Caco-2 (cell line): ENCODE measurements at regions not wholly inside any gene's neighbourhood (a gene's known extent, or its start where the extent isn't known, plus 50 kb on each side); places are given as distances from the start of the nearest gene placed in this dataset.

Experiments used
- BruUV-seq: library from RNA; stranded (reverse); fragments of 400-500 nt; replicated peaks from 2 replicates; lab custom pipeline; 2021; lab: Mats Ljungman, UMichigan
- CTCF ChIA-PET: fragments of 300-600 bp; sonication (Branson Sonifier 250); formaldehyde crosslinking; loops from one replicate; lab custom pipeline; 2022; ENCODE audit warnings: antibody characterized with exemption; lab: Charles Lee
- POLR2A ChIA-PET: fragments of 300-600 bp; sonication (Branson Sonifier 250); formaldehyde crosslinking; loops from one replicate; lab custom pipeline; 2022; ENCODE audit warnings: antibody characterized with exemption; lab: Charles Lee
- DNase-seq, 2 experiments: peaks; one replicate each; pipeline versions ENCODE4 v3.0.0 to v3.0.0-alpha.2; 2020 to 2022
- H3K27me3 ChIP-seq: replicated peaks from 2 replicates; pipeline ENCODE4 v1.6.0; 2011; ENCODE audit warnings: low read length; ENCODE audit not compliant: control insufficient read depth, insufficient read depth
- H3K36me3 ChIP-seq: 2 replicates; pipeline ENCODE4 v1.5.1; 2011; ENCODE audit warnings: low read length; ENCODE audit not compliant: control insufficient read depth, insufficient read depth
- H3K4me1 ChIP-seq: fragments of 250-450 bp; sonication (Bioruptor Pico); 2 replicates; pipeline ENCODE4 v1.5.1; 2020; ENCODE audit warnings: mild to moderate bottlenecking
- H3K4me3 ChIP-seq: 2 replicates; pipeline ENCODE4 v1.5.1; 2011; ENCODE audit warnings: low read depth, mild to moderate bottlenecking, control low read depth, low read length
- H3K9me3 ChIP-seq: fragments of 250-450 bp; sonication (Bioruptor Pico); 2 replicates; pipeline ENCODE4 v1.5.1; 2020; ENCODE audit warnings: mild to moderate bottlenecking, moderate library complexity
- H3K27ac Mint-ChIP-seq: one replicate; pipeline ENCODE4 v1.8.0; 2022; ENCODE audit warnings: mixed read lengths; ENCODE audit not compliant: unreplicated experiment
- H3K27me3 Mint-ChIP-seq: one replicate; pipeline ENCODE4 v1.8.0; 2022; ENCODE audit warnings: mixed read lengths; ENCODE audit not compliant: insufficient read depth, unreplicated experiment
- H3K36me3 Mint-ChIP-seq: one replicate; pipeline ENCODE4 v1.8.0; 2022; ENCODE audit warnings: mild to moderate bottlenecking, mixed read lengths; ENCODE audit not compliant: insufficient read depth, unreplicated experiment
- H3K4me1 Mint-ChIP-seq: one replicate; pipeline ENCODE4 v1.8.0; 2022; ENCODE audit warnings: low read depth, mixed read lengths; ENCODE audit not compliant: unreplicated experiment
- H3K4me3 Mint-ChIP-seq: one replicate; pipeline ENCODE4 v1.8.0; 2022; ENCODE audit warnings: mild to moderate bottlenecking, moderate library complexity, mixed read lengths; ENCODE audit not compliant: unreplicated experiment
- H3K9me3 Mint-ChIP-seq: one replicate; pipeline ENCODE4 v1.8.0; 2022; ENCODE audit warnings: mixed read lengths; ENCODE audit not compliant: unreplicated experiment
- CTCF ChIP-seq, 2 experiments: fragments of 200-600 bp in 1 of 2; IDR thresholded peaks; 1 replicate in 1 of 2; 2 replicates in 1 of 2; pipeline versions ENCODE4 v1.5.1 to v1.8.0; 2011 to 2022; ENCODE audit warnings: antibody characterized with exemption in 1 of 2, control low read depth in 1 of 2, inconsistent platforms in 1 of 2, low read depth in 1 of 2, low read length in 1 of 2, mild to moderate bottlenecking in 1 of 2, moderate library complexity in 1 of 2; ENCODE audit not compliant: insufficient read depth in 1 of 2, severe bottlenecking in 1 of 2, unreplicated experiment in 1 of 2
- intact Hi-C: fragments of 100-400 bp; cut with micrococcal nuclease; formaldehyde crosslinking; loops from one replicate; pipeline ENCODE4 v1.10.0; 2022; ENCODE audit not compliant: unreplicated experiment

DNA sequence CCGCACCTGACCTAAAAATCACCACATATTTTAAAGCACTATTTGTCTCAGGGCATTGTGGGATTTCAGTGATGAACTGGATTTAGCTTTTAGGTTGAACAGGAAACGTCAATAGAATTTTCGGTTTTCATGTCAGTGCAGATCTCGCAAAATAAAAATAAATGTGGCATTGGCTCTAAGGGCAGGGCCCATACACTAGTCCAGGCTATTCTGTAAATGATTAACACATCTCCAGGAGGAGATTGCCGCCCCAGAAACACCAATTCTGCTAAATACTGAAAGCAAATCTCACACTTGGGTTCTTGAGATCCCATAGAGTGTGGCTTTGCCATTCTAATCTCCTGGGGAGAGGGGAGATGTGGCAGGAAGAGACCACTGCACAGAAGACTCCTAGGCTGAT is 1494.0 kb upstream of the TMEM132C start:
- Mint-ChIP-seq H3K9me3 (peaks cover 23% of the 10 kb centered on the region), H3K36me3 (no peaks in the 10 kb centered on the region), H3K27me3 (no peaks in the 10 kb centered on the region), H3K4me1 (no peaks in the 10 kb centered on the region), H3K4me3 (no peak overlapping the region), H3K27ac (no peak overlapping the region)
- intact Hi-C loops = no loop called here
- H3K4me1 ChIP-seq = no peaks in the 10 kb centered on the region
- peaks cover 3% of the 10 kb centered on the region; the same call in 1 of the 2 replicates for H3K9me3 ChIP-seq
- no peaks in the 10 kb centered on the region for H3K36me3 ChIP-seq
- H3K27me3 ChIP-seq = no peaks in the 10 kb centered on the region
- no TSS peak for BruUV-seq
- ChIA-PET CTCF (no interaction called here), POLR2A (no interaction called here)
- H3K4me3 ChIP-seq = no peak overlapping the region
- no peak for TF ChIP-seq CTCF (IDR thresholded peaks at IDR 0.05; ENCODE audit: insufficient read depth in 1 of 2, low read depth in 1 of 2, low read length in 1 of 2, severe bottlenecking in 1 of 2, unreplicated experiment in 1 of 2)
- DNase-seq = no peak

GRCh38 chr12:126773491-126773890 is 1493.5 kb upstream of the TMEM132C start:
- H3K4me1 Mint-ChIP-seq = no peaks in the 10 kb centered on the region
- no peaks in the 10 kb centered on the region for H3K36me3 Mint-ChIP-seq
- H3K4me1 ChIP-seq = no peaks in the 10 kb centered on the region
- H3K9me3 ChIP-seq = peaks cover 3% of the 10 kb centered on the region; the same call in 1 of the 2 replicates
- no peak overlapping the region for H3K4me3 ChIP-seq
- no peaks in the 10 kb centered on the region for H3K27me3 ChIP-seq
- no peaks in the 10 kb centered on the region for H3K27me3 Mint-ChIP-seq
- CTCF ChIA-PET = no interaction called here
- H3K9me3 Mint-ChIP-seq = peaks cover 23% of the 10 kb centered on the region
- no peaks in the 10 kb centered on the region for H3K36me3 ChIP-seq
- no peak for DNase-seq
- H3K4me3 Mint-ChIP-seq = no peak overlapping the region
- BruUV-seq = no TSS peak
- POLR2A ChIA-PET = no interaction called here
- TF ChIP-seq CTCF (IDR thresholded peaks at IDR 0.05; ENCODE audit: insufficient read depth in 1 of 2, low read depth in 1 of 2, low read length in 1 of 2, severe bottlenecking in 1 of 2, unreplicated experiment in 1 of 2) = no peak
- intact Hi-C loops = no loop called here
- H3K27ac Mint-ChIP-seq = no peak overlapping the region

DNA sequence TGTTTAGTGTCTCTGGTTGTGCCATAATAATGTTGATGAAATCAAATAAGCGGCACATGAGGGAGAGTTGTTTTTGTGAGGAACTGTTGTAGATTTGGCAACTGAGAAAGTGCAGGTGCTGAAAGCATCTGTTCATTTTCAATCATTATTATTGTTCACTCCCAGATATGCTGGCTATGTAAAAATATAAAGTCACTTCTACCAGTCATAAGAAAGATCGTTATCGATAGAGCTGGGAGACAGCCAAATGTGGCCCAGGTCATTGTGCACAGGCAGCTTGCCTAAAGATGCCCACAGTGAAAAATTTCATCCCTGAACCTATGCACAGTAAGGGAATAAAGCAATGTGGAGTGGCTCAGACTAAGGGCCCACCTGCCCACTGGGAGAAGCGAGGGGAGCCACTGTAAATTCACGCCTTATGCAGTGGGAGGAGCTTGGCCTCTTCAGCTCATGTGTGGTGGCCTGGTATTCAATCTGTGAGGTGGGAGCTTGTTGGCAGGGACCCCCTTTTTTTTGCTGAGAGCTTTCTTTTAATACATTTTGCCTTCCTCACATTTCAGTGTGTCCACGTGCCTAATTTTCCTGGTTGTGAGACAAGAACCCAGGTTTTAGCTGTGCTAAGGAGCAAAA is 1490.8 kb upstream of the TMEM132C start:
- no peaks in the 10 kb centered on the region; the same call in 1 of the 2 replicates for H3K9me3 ChIP-seq

More for the DNA sequence above, 1490.8 kb upstream of the TMEM132C start:
- no peaks in the 10 kb centered on the region for H3K4me1 Mint-ChIP-seq
- H3K27me3 Mint-ChIP-seq = peaks cover 4% of the 10 kb centered on the region
- no peak overlapping the region for H3K27ac Mint-ChIP-seq
- no peaks in the 10 kb centered on the region for H3K36me3 Mint-ChIP-seq
- Histone ChIP-seq H3K4me3 (no peak overlapping the region), H3K36me3 (no peaks in the 10 kb centered on the region), H3K27me3 (no peaks in the 10 kb centered on the region), H3K4me1 (no peaks in the 10 kb centered on the region)
- POLR2A ChIA-PET = no interaction called here
- H3K9me3 Mint-ChIP-seq = peaks cover 23% of the 10 kb centered on the region
- TF ChIP-seq CTCF (IDR thresholded peaks at IDR 0.05; ENCODE audit: insufficient read depth in 1 of 2, low read depth in 1 of 2, low read length in 1 of 2, severe bottlenecking in 1 of 2, unreplicated experiment in 1 of 2) = no peak
- no TSS peak for BruUV-seq
- H3K4me3 Mint-ChIP-seq = no peak overlapping the region
- no peak for DNase-seq
- CTCF ChIA-PET = no interaction called here
- intact Hi-C loops = no loop called here
